Neural progenitor cell (in vitro differentiated cells): ENCODE measurements at regions not wholly inside any gene's neighbourhood (a gene's known extent, or its start where the extent isn't known, plus 50 kb on each side); places are given as distances from the start of the nearest gene placed in this dataset.

Source experiments
- DNase-seq: peaks from one replicate; pipeline ENCODE4 v3.0.0-alpha.2; 2016; ENCODE audit warnings: low spot score
- H2AFZ ChIP-seq: fragments of 200-600 bp; sonication (generic); replicated peaks from 2 replicates; pipeline ENCODE4 v1.6.1; 2016; ENCODE audit warnings: antibody characterized with exemption
- H3F3A ChIP-seq: fragments of 200-600 bp; sonication (generic); 2 replicates; pipeline ENCODE4 v1.6.1; 2016; ENCODE audit warnings: antibody characterized with exemption, low read depth
- H3K27ac ChIP-seq: fragments of 200-600 bp; sonication (generic); 2 replicates; pipeline ENCODE4 v1.5.1; 2016; ENCODE audit warnings: mild to moderate bottlenecking
- H3K27me3 ChIP-seq: fragments of 200-600 bp; sonication (generic); 2 replicates; pipeline ENCODE4 v1.6.1; 2016; ENCODE audit warnings: mild to moderate bottlenecking, moderate library complexity
- H3K36me3 ChIP-seq: fragments of 200-600 bp; sonication (generic); 2 replicates; pipeline ENCODE4 v1.5.1; 2016
- H3K4me1 ChIP-seq: fragments of 200-600 bp; sonication (generic); 2 replicates; pipeline ENCODE4 v1.6.1; 2016; ENCODE audit warnings: mixed run types
- H3K4me2 ChIP-seq: fragments of 200-600 bp; sonication (generic); 2 replicates; pipeline ENCODE4 v1.6.1; 2016
- H3K4me3 ChIP-seq: fragments of 200-600 bp; sonication (generic); 2 replicates; pipeline ENCODE4 v1.5.1; 2016
- H3K79me2 ChIP-seq: fragments of 200-600 bp; sonication (generic); 2 replicates; pipeline ENCODE4 v1.6.1; 2016; ENCODE audit warnings: low read depth
- H3K9ac ChIP-seq: fragments of 200-600 bp; sonication (generic); 2 replicates; pipeline ENCODE4 v1.6.1; 2016
- H3K9me3 ChIP-seq: fragments of 200-600 bp; sonication (generic); 2 replicates; pipeline ENCODE4 v1.5.1; 2016; ENCODE audit warnings: low read depth
- H4K20me1 ChIP-seq: fragments of 200-600 bp; sonication (generic); 2 replicates; pipeline ENCODE4 v1.6.1; 2016; ENCODE audit warnings: low read depth
- H3K27ac Mint-ChIP-seq: 3 replicates; pipeline ENCODE4 v1.8.0; 2021; ENCODE audit warnings: mixed read lengths
- H3K27me3 Mint-ChIP-seq: 2 replicates; pipeline ENCODE4 v1.8.0; 2022; ENCODE audit warnings: low read depth, mild to moderate bottlenecking, inconsistent platforms, moderate library complexity, mixed read lengths; ENCODE audit not compliant: insufficient read depth
- H3K36me3 Mint-ChIP-seq: 3 replicates; pipeline ENCODE4 v1.8.0; 2021; ENCODE audit warnings: mixed read lengths
- H3K4me1 Mint-ChIP-seq: 3 replicates; pipeline ENCODE4 v1.8.0; 2021; ENCODE audit warnings: mixed read lengths
- H3K4me3 Mint-ChIP-seq: 3 replicates; pipeline ENCODE4 v1.8.0; 2021; ENCODE audit warnings: mild to moderate bottlenecking, moderate library complexity, mixed read lengths
- H3K9me3 Mint-ChIP-seq: 3 replicates; pipeline ENCODE4 v1.8.0; 2020; ENCODE audit warnings: mixed read lengths
- CTCF ChIP-seq: fragments of 200-600 bp; sonication (generic); IDR thresholded peaks from 2 replicates; pipeline ENCODE4 v1.5.1; 2017; ENCODE audit warnings: antibody characterized with exemption, mild to moderate bottlenecking
- EZH2 ChIP-seq: fragments of 200-600 bp; sonication (generic); IDR thresholded peaks from 2 replicates; pipeline ENCODE4 v1.6.1; 2017; ENCODE audit warnings: antibody characterized with exemption, mild to moderate bottlenecking, moderate library complexity
- EZH2phosphoT487 ChIP-seq: fragments of 200-600 bp; sonication (generic); IDR thresholded peaks from 2 replicates; pipeline ENCODE4 v1.6.1; 2017; ENCODE audit warnings: antibody characterized with exemption

- Mint-ChIP-seq H3K27me3 (peaks cover 3% of the 10 kb centered on the region), H3K27ac (no peak overlapping the region), H3K4me3 (no peak overlapping the region), H3K9me3 (no peaks in the 10 kb centered on the region), H3K36me3 (no peaks in the 10 kb centered on the region), H3K4me1 (peaks cover 17% of the 10 kb centered on the region)
- no peaks in the 10 kb centered on the region for H3K36me3 ChIP-seq
- no peaks in the 10 kb centered on the region for H3K4me1 ChIP-seq
- H3K79me2 ChIP-seq: no peaks in the 10 kb centered on the region
- no peaks in the 10 kb centered on the region for H3K9me3 ChIP-seq
- TF ChIP-seq CTCF (no peak), EZH2phosphoT487 (no peak), EZH2 (no peak)
- H3K9ac ChIP-seq: no peak overlapping the region
- H2AFZ ChIP-seq: no peak overlapping the region
- no peaks in the 10 kb centered on the region for H3F3A ChIP-seq
- no peak overlapping the region for H3K4me2 ChIP-seq
- H3K27me3 ChIP-seq: no peaks in the 10 kb centered on the region
- no peaks in the 10 kb centered on the region for H4K20me1 ChIP-seq
- no peak overlapping the region for H3K27ac ChIP-seq
- no peak for DNase-seq
- no peak overlapping the region for H3K4me3 ChIP-seq
Measured at GRCh38 chr13:110822669-110822945, 92.3 kb downstream of the ANKRD10 start.

- Histone ChIP-seq H3K79me2 (no peaks in the 10 kb centered on the region), H3K9ac (no peak overlapping the region), H3F3A (no peaks in the 10 kb centered on the region), H3K4me1 (no peaks in the 10 kb centered on the region), H3K27ac (no peak overlapping the region), H3K4me2 (no peak overlapping the region), H3K27me3 (no peaks in the 10 kb centered on the region), H3K4me3 (no peak overlapping the region), H4K20me1 (no peaks in the 10 kb centered on the region), H3K36me3 (no peaks in the 10 kb centered on the region), H2AFZ (no peak overlapping the region), H3K9me3 (no peaks in the 10 kb centered on the region)
- no peak for DNase-seq
- Mint-ChIP-seq H3K27me3 (peaks cover under 1% of the 10 kb centered on the region), H3K4me3 (no peak overlapping the region), H3K4me1 (peaks cover 8% of the 10 kb centered on the region), H3K27ac (no peak overlapping the region), H3K36me3 (no peaks in the 10 kb centered on the region), H3K9me3 (peaks cover 3% of the 10 kb centered on the region)
- TF ChIP-seq CTCF (no peak), EZH2phosphoT487 (no peak)
Measured at GRCh38 chr13:110824702-110825300, 90.1 kb downstream of the ANKRD10 start.

GRCh38 chr13:110825516-110825915 lies 89.4 kb downstream of the ANKRD10 start:
- Histone ChIP-seq H3K9me3 (no peaks in the 10 kb centered on the region), H3K4me3 (no peak overlapping the region), H3F3A (no peaks in the 10 kb centered on the region), H2AFZ (no peak overlapping the region), H3K27me3 (no peaks in the 10 kb centered on the region), H3K4me2 (no peak overlapping the region), H3K4me1 (no peaks in the 10 kb centered on the region), H3K27ac (no peak overlapping the region), H3K36me3 (no peaks in the 10 kb centered on the region), H3K9ac (no peak overlapping the region), H4K20me1 (no peaks in the 10 kb centered on the region), H3K79me2 (no peaks in the 10 kb centered on the region)
- Mint-ChIP-seq H3K9me3 (peaks cover 3% of the 10 kb centered on the region), H3K27me3 (peaks cover 2% of the 10 kb centered on the region), H3K4me1 (peaks cover 5% of the 10 kb centered on the region), H3K27ac (no peak overlapping the region), H3K4me3 (no peak overlapping the region), H3K36me3 (no peaks in the 10 kb centered on the region)
- TF ChIP-seq EZH2phosphoT487: no peak
- TF ChIP-seq EZH2: no peak
- no peak for TF ChIP-seq CTCF
- no peak for DNase-seq
